Psoas muscle (tissue), 7 donors: ENCODE measurements at regions not wholly inside any gene's neighbourhood (a gene's known extent, or its start where the extent isn't known, plus 50 kb on each side); places are given as distances from the start of the nearest gene placed in this dataset.

ENCODE experiments used
- ATAC-seq, 4 donors: fragments of 200-7000 bp; cut with Tn5 transposase; one replicate each; pipeline ENCODE4 v1.9.1; 2020; ENCODE audit warnings: moderate library complexity in 3 of 4, mild to moderate bottlenecking in 2 of 4
- DNase-seq, 2 donors: peaks; one replicate each; pipeline ENCODE4 v3.0.0-alpha.2; 2020
- H3K27ac ChIP-seq: fragments of 200-600 bp; one replicate; pipeline ENCODE4 v1.8.0; 2022
- H3K27me3 ChIP-seq, 3 donors: fragments of 200-600 bp in 1 of 3; one replicate each; pipeline versions ENCODE4 v1.6.1 to v1.8.0; 2013 to 2022; ENCODE audit warnings: low read length in 2 of 3, mild to moderate bottlenecking in 2 of 3, moderate library complexity in 1 of 3; ENCODE audit not compliant: insufficient read depth in 3 of 3
- H3K36me3 ChIP-seq, 2 donors: fragments of 200-600 bp in 1 of 2; one replicate each; pipeline versions ENCODE4 v1.6.1 to v1.8.0; 2013 to 2022; ENCODE audit warnings: low read depth in 1 of 2, mild to moderate bottlenecking in 1 of 2, moderate library complexity in 1 of 2; ENCODE audit not compliant: insufficient read depth in 1 of 2
- H3K4me1 ChIP-seq: fragments of 200-600 bp; one replicate; pipeline ENCODE4 v1.8.0; 2022
- H3K4me3 ChIP-seq: fragments of 200-600 bp; one replicate; pipeline ENCODE4 v1.8.0; 2022; ENCODE audit warnings: mild to moderate bottlenecking
- H3K9me3 ChIP-seq: fragments of 200-600 bp; one replicate; pipeline ENCODE4 v1.8.0; 2022
- CTCF ChIP-seq: fragments of 200-600 bp; IDR thresholded peaks from one replicate; pipeline ENCODE4 v1.8.0; 2022; ENCODE audit warnings: antibody characterized with exemption
- WGBS, 3 donors: extraction: QIAGEN DNeasy Blood & Tissue Kit; methylation state at CpG; one replicate each; pipeline versions ENCODE4 v1.1.6 to v1.1.7; 2013; 5-methylcytosine and 5-hydroxymethylcytosine counted together
- intact Hi-C, 2 donors: fragments of 100-400 bp; cut with DNase I; formaldehyde crosslinking; loops; one replicate each; pipeline versions ENCODE4 v1.11.0 to v1.14.2; 2022
- donor health status: healthy with polysubstance abuse.
- donor health status: DM: no; HTN: no; CAD: no; lungs with moderate emphysema.
- donor health status: Bipolar disorder and iron deficiency.
- donor health status: healthy.
- donor health status: DM: yes; HTN: yes; CAD: no.
- donor health status: DM: no; HTN: no; CAD: no.
- donor health status: DM: yes; HTN: yes; CAD: no.

GRCh38 chr15:62287066-62287857 lies 122.2 kb upstream of the C2CD4B start:
- H3K36me3 ChIP-seq = no peaks in the 10 kb centered on the region
- no peak overlapping the region for H3K27ac ChIP-seq
- H3K4me1 ChIP-seq = no peaks in the 10 kb centered on the region
- intact Hi-C loops = no loop called here
- WGBS, 3 donors = 84 to 89% (median 87%) methylated on average over 4 of the region's 4 CpGs
- no peak overlapping the region for H3K4me3 ChIP-seq
- ATAC-seq (no peak), DNase-seq (no peak)
- H3K27me3 ChIP-seq = peaks cover 0 to 6% (median 0%) of the 10 kb centered on the region in 3 donors
- no peak for TF ChIP-seq CTCF
- no peaks in the 10 kb centered on the region for H3K9me3 ChIP-seq

- H3K27me3 ChIP-seq = peaks cover 0 to 6% (median 0%) of the 10 kb centered on the region in 3 donors
- intact Hi-C loops = no loop called here
- no peak for ATAC-seq
- H3K4me1 ChIP-seq = no peaks in the 10 kb centered on the region
- H3K4me3 ChIP-seq = no peak overlapping the region
- TF ChIP-seq CTCF = no peak
- WGBS, 3 donors = 74 to 79% (median 79%) methylated on average over 6 of the region's 6 CpGs
- H3K27ac ChIP-seq = no peak overlapping the region
- no peaks in the 10 kb centered on the region for H3K9me3 ChIP-seq
- DNase-seq = no peak
- H3K36me3 ChIP-seq = no peaks in the 10 kb centered on the region
These were observed 123.4 kb upstream of the C2CD4B start for GRCh38 chr15:62288361-62289017.

- ATAC-seq = no peak
- Histone ChIP-seq H3K36me3 (no peaks in the 10 kb centered on the region), H3K9me3 (no peaks in the 10 kb centered on the region), H3K4me1 (no peaks in the 10 kb centered on the region), H3K27ac (no peak overlapping the region), H3K4me3 (no peak overlapping the region), H3K27me3 (peaks cover 0 to 6% (median 0%) of the 10 kb centered on the region in 3 donors)
- no peak for DNase-seq
- no peak for TF ChIP-seq CTCF
- intact Hi-C loops = no loop called here
- 81 to 84% (median 81%) methylated on average over 2 of the region's 2 CpGs for WGBS, 3 donors
These were observed 126.2 kb upstream of the C2CD4B start for GRCh38 chr15:62291262-62291661.

- no peaks in the 10 kb centered on the region for H3K9me3 ChIP-seq
- ATAC-seq (no peak), DNase-seq (no peak)
- no peak for TF ChIP-seq CTCF
- H3K4me3 ChIP-seq = no peak overlapping the region
- H3K27ac ChIP-seq = no peak overlapping the region
- no peaks in the 10 kb centered on the region for H3K36me3 ChIP-seq
- intact Hi-C loops = no loop called here
- 74 to 81% (median 76%) methylated on average over 12 of the region's 12 CpGs for WGBS, 3 donors
- peaks cover 1% of the 10 kb centered on the region for H3K4me1 ChIP-seq
- no peaks in the 10 kb centered on the region for H3K27me3 ChIP-seq
These were observed 131.8 kb upstream of the C2CD4B start for GRCh38 chr15:62296756-62297507.
